ENCODE measurements at regions not wholly inside any gene's neighbourhood (a gene's known extent, or its start where the extent isn't known, plus 50 kb on each side); places are given as distances from the start of the nearest gene placed in this dataset.

GRCh38 chr6:80689716-80690395 is 583.4 kb downstream of the BCKDHB start (continued):
- TF ChIP-seq CHD7 (IDR thresholded peaks at IDR 0.05; ENCODE audit: insufficient replicate concordance, low read length) (no peak), GTF2F1 (IDR thresholded peaks at IDR 0.05; ENCODE audit: borderline replicate concordance, low read depth, low read length) (no peak), ZNF274 (IDR thresholded peaks at IDR 0.05; ENCODE audit: borderline replicate concordance, extremely low read depth, low read length) (no peak), PHF8 (conservative IDR thresholded peaks at IDR 0.05; ENCODE audit: low read depth, low read length) (no peak), HDAC2 (IDR thresholded peaks at IDR 0.05; ENCODE audit: borderline replicate concordance in 1 of 2, low read depth in 2 of 2, low read length in 2 of 2) (no peak), CHD2 (IDR thresholded peaks at IDR 0.05; ENCODE audit: low read length) (no peak), EGR1 (IDR thresholded peaks at IDR 0.05; ENCODE audit: borderline replicate concordance, low read depth, low read length) (no peak), RFX5 (IDR thresholded peaks at IDR 0.05; ENCODE audit: borderline replicate concordance, low read depth, low read length) (no peak), TEAD4 (IDR thresholded peaks at IDR 0.05; ENCODE audit: low read depth, low read length) (no peak)

Data from H1 (cell line).